ENCODE measurements at regions not wholly inside any gene's neighbourhood (a gene's known extent, or its start where the extent isn't known, plus 50 kb on each side); places are given as distances from the start of the nearest gene placed in this dataset.

DNA sequence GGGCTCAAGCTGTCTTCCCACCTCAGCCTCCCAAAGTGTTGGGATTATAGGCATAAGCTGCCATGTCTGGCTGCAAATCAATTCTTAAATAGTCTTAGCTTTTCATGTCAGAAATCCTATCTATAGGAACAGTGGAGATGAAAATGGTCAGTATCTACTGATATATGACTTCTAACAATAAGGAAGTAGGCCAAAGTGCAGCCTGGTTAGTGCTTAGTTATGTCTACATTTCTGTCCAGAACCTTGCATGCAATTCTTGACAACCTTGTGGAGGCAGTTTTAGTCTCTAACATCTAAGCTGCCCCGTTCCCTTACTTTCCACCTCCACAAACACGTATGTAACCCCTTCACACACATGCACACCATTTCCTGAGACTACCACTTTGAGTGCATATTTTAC is 169.2 kb upstream of the SPATS2L start:
- TF ChIP-seq, protein P1, sequence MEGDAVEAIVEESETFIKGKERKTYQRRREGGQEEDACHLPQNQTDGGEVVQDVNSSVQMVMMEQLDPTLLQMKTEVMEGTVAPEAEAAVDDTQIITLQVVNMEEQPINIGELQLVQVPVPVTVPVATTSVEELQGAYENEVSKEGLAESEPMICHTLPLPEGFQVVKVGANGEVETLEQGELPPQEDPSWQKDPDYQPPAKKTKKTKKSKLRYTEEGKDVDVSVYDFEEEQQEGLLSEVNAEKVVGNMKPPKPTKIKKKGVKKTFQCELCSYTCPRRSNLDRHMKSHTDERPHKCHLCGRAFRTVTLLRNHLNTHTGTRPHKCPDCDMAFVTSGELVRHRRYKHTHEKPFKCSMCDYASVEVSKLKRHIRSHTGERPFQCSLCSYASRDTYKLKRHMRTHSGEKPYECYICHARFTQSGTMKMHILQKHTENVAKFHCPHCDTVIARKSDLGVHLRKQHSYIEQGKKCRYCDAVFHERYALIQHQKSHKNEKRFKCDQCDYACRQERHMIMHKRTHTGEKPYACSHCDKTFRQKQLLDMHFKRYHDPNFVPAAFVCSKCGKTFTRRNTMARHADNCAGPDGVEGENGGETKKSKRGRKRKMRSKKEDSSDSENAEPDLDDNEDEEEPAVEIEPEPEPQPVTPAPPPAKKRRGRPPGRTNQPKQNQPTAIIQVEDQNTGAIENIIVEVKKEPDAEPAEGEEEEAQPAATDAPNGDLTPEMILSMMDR (IDR thresholded peaks at IDR 0.05), result no peak
- no peak for TF ChIP-seq POLR2A (IDR thresholded peaks at IDR 0.05; ENCODE audit: low read depth)
- TF ChIP-seq POLR2AphosphoS5 (IDR thresholded peaks at IDR 0.05), result no peak

Data from esophagus muscularis mucosa (tissue), 3 donors.